IPS DF 6.9 (cell line): ENCODE measurements at regions not wholly inside any gene's neighbourhood (a gene's known extent, or its start where the extent isn't known, plus 50 kb on each side); places are given as distances from the start of the nearest gene placed in this dataset.

Source experiments
- DNase-seq: peaks from one replicate; pipeline ENCODE4 v3.0.0-alpha.2; 2013; ENCODE audit warnings: low read depth, low spot score
- H3K27ac ChIP-seq: one replicate; pipeline ENCODE4 v1.5.1; 2013; ENCODE audit warnings: low read length, control low read depth
- H3K27me3 ChIP-seq: 2 replicates; pipeline ENCODE4 v1.6.1; 2013; ENCODE audit warnings: mild to moderate bottlenecking, low read length; ENCODE audit not compliant: control insufficient read depth, insufficient read depth
- H3K36me3 ChIP-seq: 2 replicates; pipeline ENCODE4 v1.6.1; 2013; ENCODE audit warnings: low read length; ENCODE audit not compliant: control insufficient read depth, insufficient read depth
- H3K4me1 ChIP-seq: 2 replicates; pipeline ENCODE4 v1.6.1; 2013; ENCODE audit warnings: low read length; ENCODE audit not compliant: control insufficient read depth, insufficient read depth
- H3K4me3 ChIP-seq: 2 replicates; pipeline ENCODE4 v1.5.1; 2013; ENCODE audit warnings: mild to moderate bottlenecking, low read length
- H3K9me3 ChIP-seq: 2 replicates; pipeline ENCODE4 v1.6.1; 2013; ENCODE audit warnings: low read length, inconsistent platforms; ENCODE audit not compliant: control insufficient read depth, insufficient read depth
- WGBS: extraction: QIAGEN DNeasy Blood & Tissue Kit; methylation state at CpG from one replicate; pipeline ENCODE4 v1.1.7; 2013; ENCODE audit warnings: mixed read lengths, missing lambda C conversion rate; ENCODE audit not compliant: insufficient read length, insufficient coverage; 5-methylcytosine and 5-hydroxymethylcytosine counted together

- H3K4me1 ChIP-seq = no peaks in the 10 kb centered on the region
- no peaks in the 10 kb centered on the region for H3K36me3 ChIP-seq
- H3K4me3 ChIP-seq = no peak overlapping the region
- no peak for DNase-seq
- no peak overlapping the region for H3K27ac ChIP-seq
- no peaks in the 10 kb centered on the region for H3K27me3 ChIP-seq
- no peaks in the 10 kb centered on the region for H3K9me3 ChIP-seq
- WGBS = no CpG with 5 or more reads among the region's 5 CpGs
These were observed 404.7 kb downstream of the IRS2 start for GRCh38 chr13:109381546-109382180.

- Histone ChIP-seq H3K27ac (no peak overlapping the region), H3K9me3 (no peaks in the 10 kb centered on the region), H3K4me3 (no peak overlapping the region), H3K27me3 (no peaks in the 10 kb centered on the region), H3K36me3 (no peaks in the 10 kb centered on the region), H3K4me1 (no peaks in the 10 kb centered on the region)
- no peak for DNase-seq
- no CpG with 5 or more reads among the region's 7 CpGs for WGBS
These were observed 405.9 kb downstream of the IRS2 start for GRCh38 chr13:109380457-109380856.

GRCh38 chr13:109379930-109380329 lies 406.5 kb downstream of the IRS2 start:
- Histone ChIP-seq H3K36me3 (no peaks in the 10 kb centered on the region), H3K4me1 (no peaks in the 10 kb centered on the region), H3K9me3 (no peaks in the 10 kb centered on the region), H3K4me3 (no peak overlapping the region), H3K27me3 (no peaks in the 10 kb centered on the region), H3K27ac (no peak overlapping the region)
- WGBS = no CpG with 5 or more reads among the region's 3 CpGs
- no peak for DNase-seq

- no CpG with 5 or more reads among the region's 9 CpGs for WGBS
- no peak for DNase-seq
- Histone ChIP-seq H3K27ac (no peak overlapping the region), H3K36me3 (no peaks in the 10 kb centered on the region), H3K4me3 (no peak overlapping the region), H3K27me3 (no peaks in the 10 kb centered on the region), H3K4me1 (no peaks in the 10 kb centered on the region), H3K9me3 (no peaks in the 10 kb centered on the region)
These were observed 409.4 kb downstream of the IRS2 start for GRCh38 chr13:109376936-109377335.

GRCh38 chr13:109374609-109375200 lies 411.7 kb downstream of the IRS2 start:
- no CpG with 5 or more reads among the region's 11 CpGs for WGBS
- no peak for DNase-seq

GRCh38 chr13:109372666-109373065 lies 413.7 kb downstream of the IRS2 start:
- H3K4me3 ChIP-seq = no peak overlapping the region
- H3K4me1 ChIP-seq = no peaks in the 10 kb centered on the region
- no peaks in the 10 kb centered on the region for H3K9me3 ChIP-seq
- H3K27me3 ChIP-seq = no peaks in the 10 kb centered on the region
- no peak overlapping the region for H3K27ac ChIP-seq
- DNase-seq = no peak
- H3K36me3 ChIP-seq = no peaks in the 10 kb centered on the region
- no CpG with 5 or more reads among the region's 6 CpGs for WGBS

More at GRCh38 chr13:109374609-109375200, 411.7 kb downstream of the IRS2 start:
- Histone ChIP-seq H3K36me3 (no peaks in the 10 kb centered on the region), H3K27ac (no peak overlapping the region), H3K4me1 (no peaks in the 10 kb centered on the region), H3K9me3 (no peaks in the 10 kb centered on the region), H3K27me3 (no peaks in the 10 kb centered on the region), H3K4me3 (no peak overlapping the region)

GRCh38 chr13:109371066-109371465 lies 415.3 kb downstream of the IRS2 start:
- Histone ChIP-seq H3K4me1 (no peaks in the 10 kb centered on the region), H3K27me3 (no peaks in the 10 kb centered on the region), H3K4me3 (no peak overlapping the region), H3K9me3 (no peaks in the 10 kb centered on the region), H3K36me3 (no peaks in the 10 kb centered on the region), H3K27ac (no peak overlapping the region)
- DNase-seq = no peak
- no CpG with 5 or more reads among the region's 8 CpGs for WGBS

GRCh38 chr13:109370496-109370895 lies 415.9 kb downstream of the IRS2 start:
- Histone ChIP-seq H3K9me3 (no peaks in the 10 kb centered on the region), H3K36me3 (no peaks in the 10 kb centered on the region), H3K27me3 (no peaks in the 10 kb centered on the region), H3K27ac (no peak overlapping the region), H3K4me3 (no peak overlapping the region), H3K4me1 (no peaks in the 10 kb centered on the region)
- no peak for DNase-seq
- no CpG with 5 or more reads among the region's 10 CpGs for WGBS

- Histone ChIP-seq H3K4me3 (no peak overlapping the region), H3K27me3 (no peaks in the 10 kb centered on the region), H3K4me1 (no peaks in the 10 kb centered on the region), H3K27ac (no peak overlapping the region), H3K9me3 (no peaks in the 10 kb centered on the region), H3K36me3 (no peaks in the 10 kb centered on the region)
- no peak for DNase-seq
- WGBS = no CpG with 5 or more reads among the region's 14 CpGs
These were observed 416.9 kb downstream of the IRS2 start for GRCh38 chr13:109369353-109370052.

GRCh38 chr13:109368230-109368629 lies 418.2 kb downstream of the IRS2 start:
- Histone ChIP-seq H3K27me3 (no peaks in the 10 kb centered on the region), H3K4me3 (no peak overlapping the region), H3K27ac (no peak overlapping the region), H3K4me1 (no peaks in the 10 kb centered on the region), H3K9me3 (no peaks in the 10 kb centered on the region), H3K36me3 (no peaks in the 10 kb centered on the region)
- no CpG with 5 or more reads among the region's 4 CpGs for whole genome bisulfite sequencing
- no peak for DNase-seq
